ENCODE measurements at regions not wholly inside any gene's neighbourhood (a gene's known extent, or its start where the extent isn't known, plus 50 kb on each side); places are given as distances from the start of the nearest gene placed in this dataset.

DNA sequence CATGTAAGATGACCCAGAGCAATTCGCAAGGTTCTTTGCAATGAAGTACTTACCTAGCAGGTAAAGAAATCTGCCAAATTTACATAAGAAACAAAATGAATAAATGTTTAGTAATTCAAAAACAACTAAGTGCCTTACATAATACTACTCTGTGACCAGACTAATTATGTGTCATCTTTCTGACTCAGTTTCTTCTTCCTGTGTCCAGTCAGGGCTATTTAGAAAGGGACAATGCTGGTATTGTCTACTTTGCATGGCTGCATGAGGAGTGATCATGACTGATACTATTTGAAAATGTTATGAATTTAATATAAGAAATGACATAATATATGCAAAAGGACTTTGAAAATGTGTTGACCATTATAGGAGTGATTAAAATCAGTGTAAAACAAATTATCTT is 210.0 kb downstream of the TMEM161B start:
- TF ChIP-seq, protein P1, sequence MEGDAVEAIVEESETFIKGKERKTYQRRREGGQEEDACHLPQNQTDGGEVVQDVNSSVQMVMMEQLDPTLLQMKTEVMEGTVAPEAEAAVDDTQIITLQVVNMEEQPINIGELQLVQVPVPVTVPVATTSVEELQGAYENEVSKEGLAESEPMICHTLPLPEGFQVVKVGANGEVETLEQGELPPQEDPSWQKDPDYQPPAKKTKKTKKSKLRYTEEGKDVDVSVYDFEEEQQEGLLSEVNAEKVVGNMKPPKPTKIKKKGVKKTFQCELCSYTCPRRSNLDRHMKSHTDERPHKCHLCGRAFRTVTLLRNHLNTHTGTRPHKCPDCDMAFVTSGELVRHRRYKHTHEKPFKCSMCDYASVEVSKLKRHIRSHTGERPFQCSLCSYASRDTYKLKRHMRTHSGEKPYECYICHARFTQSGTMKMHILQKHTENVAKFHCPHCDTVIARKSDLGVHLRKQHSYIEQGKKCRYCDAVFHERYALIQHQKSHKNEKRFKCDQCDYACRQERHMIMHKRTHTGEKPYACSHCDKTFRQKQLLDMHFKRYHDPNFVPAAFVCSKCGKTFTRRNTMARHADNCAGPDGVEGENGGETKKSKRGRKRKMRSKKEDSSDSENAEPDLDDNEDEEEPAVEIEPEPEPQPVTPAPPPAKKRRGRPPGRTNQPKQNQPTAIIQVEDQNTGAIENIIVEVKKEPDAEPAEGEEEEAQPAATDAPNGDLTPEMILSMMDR (conservative IDR thresholded peaks at IDR 0.05 in 1 of 2, IDR thresholded peaks at IDR 0.05 in 1 of 2; ENCODE audit: extremely low read depth in 1 of 2, insufficient read depth in 1 of 2, low read depth in 1 of 2, low read length in 2 of 2) = no peak
- no peak for TF ChIP-seq EZH2 (IDR thresholded peaks at IDR 0.05; ENCODE audit: borderline replicate concordance, low read length)
